Ishikawa (cell line): ENCODE measurements at regions not wholly inside any gene's neighbourhood (a gene's known extent, or its start where the extent isn't known, plus 50 kb on each side); places are given as distances from the start of the nearest gene placed in this dataset.

Experiments used
- EGR1 ChIP-seq: IDR thresholded peaks from 2 replicates; pipeline ENCODE4 v1.6.1; 2012
- MAX ChIP-seq: IDR thresholded peaks from 2 replicates; pipeline ENCODE4 v1.6.1; 2012
- RAD21 ChIP-seq: IDR thresholded peaks from 2 replicates; pipeline ENCODE4 v1.6.1; 2012; ENCODE audit warnings: low read depth
- REST ChIP-seq: IDR thresholded peaks from 2 replicates; pipeline ENCODE4 v1.6.1; 2012; ENCODE audit warnings: low read depth, mild to moderate bottlenecking
- TCF12 ChIP-seq: IDR thresholded peaks from 2 replicates; pipeline ENCODE4 v1.6.1; 2012; ENCODE audit warnings: low read depth

GRCh38 chr18:22325396-22325795 lies 92.3 kb downstream of the CTAGE1 start:
- TF ChIP-seq MAX: no peak
- no peak for TF ChIP-seq RAD21
- TF ChIP-seq REST: no peak
- TF ChIP-seq TCF12: no peak
- TF ChIP-seq EGR1: no peak
